Adrenal gland (tissue), 5 donors: ENCODE measurements at regions not wholly inside any gene's neighbourhood (a gene's known extent, or its start where the extent isn't known, plus 50 kb on each side); places are given as distances from the start of the nearest gene placed in this dataset.

Experiments used
- CTCF ChIP-seq, 6 experiments: fragments of 450-650 bp in 4 of 6; fragments of 200-600 bp in 2 of 6; sonication (generic) in 1 of 6; IDR thresholded peaks; 1 replicate in 5 of 6; 2 replicates in 1 of 6; pipeline versions ENCODE4 v1.5.1 to v1.8.0; 2016 to 2021; ENCODE audit warnings: antibody characterized with exemption in 6 of 6, mild to moderate bottlenecking in 2 of 6, moderate library complexity in 1 of 6
- POLR2A ChIP-seq, 2 donors: fragments of 450-650 bp; IDR thresholded peaks; one replicate each; pipeline ENCODE4 v1.6.1; 2017; ENCODE audit warnings: antibody characterized with exemption in 2 of 2, mild to moderate bottlenecking in 2 of 2, moderate library complexity in 1 of 2
- donor health status: DM: no; HTN: no; CAD: no.

GRCh38 chr20:43799150-43799711 lies 72.4 kb upstream of the GTSF1L start:
- TF ChIP-seq POLR2A (IDR thresholded peaks at IDR 0.05): no peak
- TF ChIP-seq CTCF (IDR thresholded peaks at IDR 0.05): no peak
